Left lung (tissue), 4 donors: ENCODE measurements at regions not wholly inside any gene's neighbourhood (a gene's known extent, or its start where the extent isn't known, plus 50 kb on each side); places are given as distances from the start of the nearest gene placed in this dataset.

Experiments used
- ATAC-seq: fragments of 200-7000 bp; cut with Tn5 transposase; one replicate; pipeline ENCODE4 v1.9.1; 2020; ENCODE audit warnings: moderate library complexity
- DNase-seq, 4 donors: peaks; one replicate each; pipeline ENCODE4 v3.0.0-alpha.2; 2013 to 2020
- H3K27ac ChIP-seq, 2 donors: fragments of 200-600 bp; sonication (generic) in 1 of 2; one replicate each; pipeline versions ENCODE4 v1.5.0 to v1.8.0; 2020 to 2021
- H3K27me3 ChIP-seq, 2 donors: fragments of 200-600 bp; sonication (generic) in 1 of 2; one replicate each; pipeline versions ENCODE4 v1.5.0 to v1.8.0; 2020 to 2021
- H3K36me3 ChIP-seq, 2 donors: fragments of 200-600 bp; sonication (generic) in 1 of 2; one replicate each; pipeline versions ENCODE4 v1.5.0 to v1.8.0; 2020 to 2021
- H3K4me1 ChIP-seq, 2 donors: fragments of 200-600 bp; one replicate each; pipeline ENCODE4 v1.8.0; 2021
- H3K4me3 ChIP-seq, 2 donors: fragments of 200-600 bp; sonication (generic) in 1 of 2; one replicate each; pipeline versions ENCODE4 v1.5.0 to v1.8.0; 2020 to 2021; ENCODE audit warnings: mild to moderate bottlenecking in 1 of 2
- H3K9me3 ChIP-seq, 2 donors: fragments of 200-600 bp; sonication (generic) in 1 of 2; one replicate each; pipeline versions ENCODE4 v1.5.0 to v1.8.0; 2020 to 2021
- intact Hi-C, 2 donors: fragments of 100-400 bp; cut with DNase I; formaldehyde crosslinking; loops; one replicate each; pipeline versions ENCODE4 v1.11.2 to v1.14.2; 2022
- TF ChIP-seq, protein P1 (sequence below), 2 donors: fragments of 200-600 bp; sonication (generic) in 1 of 2; IDR thresholded peaks; one replicate each; pipeline versions ENCODE4 v1.5.0 to v1.8.0; 2021; ENCODE audit warnings: antibody characterized with exemption in 2 of 2
- donor health status: DM: no; HTN: yes; CAD: no.
- donor health status: DM: no; HTN: no; CAD: no.

DNA sequence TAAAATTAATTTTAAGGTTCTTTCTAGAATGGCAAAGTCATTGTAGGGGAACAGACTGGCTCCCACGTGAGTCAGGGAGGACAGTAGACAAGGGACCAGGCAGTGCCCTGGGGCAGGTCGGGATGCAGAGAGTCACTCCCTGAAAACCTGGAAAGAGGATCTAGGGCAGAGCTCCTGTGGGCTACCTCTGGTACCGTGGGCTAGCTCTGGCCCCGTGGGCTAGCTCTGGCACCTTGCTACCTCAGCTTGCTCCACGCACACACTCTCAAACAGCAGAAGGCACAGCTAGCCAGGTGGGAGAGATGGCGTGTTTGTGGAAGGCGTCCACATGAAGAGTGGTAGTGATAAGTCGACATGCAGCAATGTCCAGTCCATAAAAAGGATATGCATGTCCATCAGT is 66.7 kb upstream of the ARHGEF7 start:
- Histone ChIP-seq H3K36me3 (no peaks in the 10 kb centered on the region), H3K4me3 (no peak overlapping the region), H3K27ac (no peak overlapping the region), H3K9me3 (no peaks in the 10 kb centered on the region), H3K27me3 (no peaks in the 10 kb centered on the region), H3K4me1 (no peaks in the 10 kb centered on the region)
- DNase-seq (no peak), ATAC-seq (no peak)
- TF ChIP-seq, protein P1, sequence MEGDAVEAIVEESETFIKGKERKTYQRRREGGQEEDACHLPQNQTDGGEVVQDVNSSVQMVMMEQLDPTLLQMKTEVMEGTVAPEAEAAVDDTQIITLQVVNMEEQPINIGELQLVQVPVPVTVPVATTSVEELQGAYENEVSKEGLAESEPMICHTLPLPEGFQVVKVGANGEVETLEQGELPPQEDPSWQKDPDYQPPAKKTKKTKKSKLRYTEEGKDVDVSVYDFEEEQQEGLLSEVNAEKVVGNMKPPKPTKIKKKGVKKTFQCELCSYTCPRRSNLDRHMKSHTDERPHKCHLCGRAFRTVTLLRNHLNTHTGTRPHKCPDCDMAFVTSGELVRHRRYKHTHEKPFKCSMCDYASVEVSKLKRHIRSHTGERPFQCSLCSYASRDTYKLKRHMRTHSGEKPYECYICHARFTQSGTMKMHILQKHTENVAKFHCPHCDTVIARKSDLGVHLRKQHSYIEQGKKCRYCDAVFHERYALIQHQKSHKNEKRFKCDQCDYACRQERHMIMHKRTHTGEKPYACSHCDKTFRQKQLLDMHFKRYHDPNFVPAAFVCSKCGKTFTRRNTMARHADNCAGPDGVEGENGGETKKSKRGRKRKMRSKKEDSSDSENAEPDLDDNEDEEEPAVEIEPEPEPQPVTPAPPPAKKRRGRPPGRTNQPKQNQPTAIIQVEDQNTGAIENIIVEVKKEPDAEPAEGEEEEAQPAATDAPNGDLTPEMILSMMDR (IDR thresholded peaks at IDR 0.05) = no peak
- intact Hi-C loops = no loop called here

DNA sequence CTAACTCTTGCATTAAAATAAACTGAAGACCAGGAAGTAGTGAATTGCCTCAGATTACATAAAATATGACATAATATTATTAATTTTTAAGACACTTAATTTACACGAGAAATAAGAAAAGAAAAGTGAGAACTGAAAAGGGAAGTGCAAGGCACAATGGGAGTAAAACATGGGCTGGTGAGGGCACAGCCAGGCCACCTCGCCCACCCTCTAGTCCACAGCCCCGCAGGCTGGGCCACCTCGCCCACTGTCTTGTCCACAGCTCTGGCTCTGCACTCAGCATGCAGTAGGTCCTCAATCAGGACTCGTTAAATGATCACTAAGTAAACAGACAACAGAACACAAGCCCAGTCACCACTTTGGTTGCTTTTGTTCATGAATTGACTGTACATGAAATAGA is 67.8 kb upstream of the ARHGEF7 start:
- TF ChIP-seq, protein P1 (IDR thresholded peaks at IDR 0.05) = no peak
- H3K27ac ChIP-seq = no peak overlapping the region
- no peaks in the 10 kb centered on the region for H3K9me3 ChIP-seq
- no peak for DNase-seq
- no peaks in the 10 kb centered on the region for H3K36me3 ChIP-seq
- H3K4me1 ChIP-seq = no peaks in the 10 kb centered on the region
- peaks cover 0 to 4% of the 10 kb centered on the region in 2 donors for H3K27me3 ChIP-seq
- ATAC-seq = no peak
- H3K4me3 ChIP-seq = no peak overlapping the region
- intact Hi-C loops = no loop called here

DNA sequence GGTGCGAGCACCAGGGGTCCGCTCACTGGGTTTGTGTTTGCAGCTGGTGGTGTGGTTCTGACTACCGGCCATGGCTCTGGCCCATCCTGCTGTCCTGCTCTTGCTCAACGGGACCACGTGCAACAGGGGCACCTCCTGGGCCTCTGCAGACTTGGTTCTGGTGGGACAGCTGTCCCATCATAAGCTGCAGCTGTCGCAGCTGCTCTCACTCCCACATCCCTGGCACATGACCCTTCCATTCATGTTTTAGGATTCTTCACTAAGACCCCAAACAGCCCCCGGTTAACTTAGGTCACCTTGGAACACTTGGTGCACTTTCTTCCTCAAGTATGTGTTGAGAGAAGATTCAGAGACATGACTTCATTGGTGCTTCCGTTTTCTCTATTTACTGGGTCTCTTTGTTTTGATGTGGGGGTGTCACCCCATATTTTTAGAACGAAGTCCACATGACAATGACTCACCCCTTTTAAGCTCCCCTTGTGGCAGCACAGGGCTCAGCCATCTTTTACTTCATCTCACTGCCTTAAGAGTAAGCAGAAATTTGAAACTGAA is 68.4 kb upstream of the ARHGEF7 start:
- intact Hi-C loops = no loop called here
- DNase-seq (peak in 1 of 4 donors; percentile 60), ATAC-seq (peak; percentile 47)
- Histone ChIP-seq H3K36me3 (no peaks in the 10 kb centered on the region), H3K27me3 (peaks cover 0 to 5% of the 10 kb centered on the region in 2 donors), H3K27ac (no peak overlapping the region), H3K9me3 (no peaks in the 10 kb centered on the region), H3K4me1 (no peaks in the 10 kb centered on the region), H3K4me3 (no peak overlapping the region)
- TF ChIP-seq, protein P1 (IDR thresholded peaks at IDR 0.05) = peak in 1 of 2 donors; percentile 28

DNA sequence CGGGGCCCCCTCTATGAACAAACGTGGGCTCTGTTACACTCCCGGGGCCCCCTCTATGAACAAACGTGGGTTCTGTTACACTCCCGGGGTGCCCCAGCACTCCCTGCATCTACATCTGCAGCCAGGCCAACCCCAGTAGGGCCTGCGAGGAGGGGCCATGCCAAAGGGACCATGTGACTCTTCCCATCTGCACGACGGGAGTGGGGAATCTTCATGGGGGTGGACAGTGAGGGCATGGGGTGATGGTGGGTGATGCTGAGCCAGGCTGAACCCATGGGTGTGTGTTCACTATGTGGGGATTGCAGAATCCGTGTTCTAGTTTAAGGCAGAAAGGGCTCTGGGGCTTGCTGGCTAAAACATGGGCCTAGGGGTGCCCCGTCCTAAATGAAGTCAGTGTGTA is 69.9 kb upstream of the ARHGEF7 start:
- intact Hi-C loops = no loop called here
- Histone ChIP-seq H3K4me3 (no peak overlapping the region), H3K27ac (no peak overlapping the region), H3K36me3 (no peaks in the 10 kb centered on the region), H3K4me1 (no peaks in the 10 kb centered on the region), H3K9me3 (no peaks in the 10 kb centered on the region), H3K27me3 (peaks cover 0 to 5% of the 10 kb centered on the region in 2 donors)
- TF ChIP-seq, protein P1 (IDR thresholded peaks at IDR 0.05) = no peak
- no peak for ATAC-seq
- no peak for DNase-seq

DNA sequence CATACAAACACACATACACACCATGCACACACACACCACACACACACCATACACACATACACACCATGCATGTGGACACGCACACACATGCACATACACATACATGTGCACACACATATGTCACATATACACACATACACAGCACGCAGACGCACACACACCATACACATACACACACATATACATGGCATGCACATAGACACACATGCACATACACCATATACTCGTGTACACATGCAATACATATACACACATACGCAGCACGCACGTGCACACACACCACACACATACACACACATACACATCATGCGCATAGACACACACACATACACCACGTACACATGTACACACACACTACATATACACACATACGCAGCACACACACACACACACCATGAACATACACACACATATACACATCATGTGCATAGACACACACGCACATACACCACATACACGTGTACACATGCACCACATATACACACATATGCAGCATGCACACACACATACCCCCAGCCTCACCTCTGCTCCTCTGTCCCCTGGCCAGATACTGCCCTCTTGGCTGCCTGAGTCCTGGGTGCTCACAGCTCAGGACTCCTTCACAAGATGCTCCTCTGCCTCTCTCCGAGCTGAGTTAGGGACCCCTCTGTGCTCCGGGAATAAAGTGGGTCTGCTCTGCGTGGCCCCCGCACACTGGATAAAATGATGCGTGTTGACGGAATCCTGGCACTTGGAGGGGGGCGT is 70.9 kb upstream of the ARHGEF7 start:
- intact Hi-C loops = no loop called here

More for the DNA sequence above, 70.9 kb upstream of the ARHGEF7 start:
- TF ChIP-seq, protein P1 (IDR thresholded peaks at IDR 0.05) = no peak
- Histone ChIP-seq H3K27me3 (peaks cover 0 to 5% of the 10 kb centered on the region in 2 donors), H3K27ac (no peak overlapping the region), H3K4me1 (no peaks in the 10 kb centered on the region), H3K4me3 (no peak overlapping the region), H3K9me3 (no peaks in the 10 kb centered on the region), H3K36me3 (no peaks in the 10 kb centered on the region)
- ATAC-seq = no peak
- no peak for DNase-seq
